HCEC 1CT (cell line): ENCODE measurements at regions not wholly inside any gene's neighbourhood (a gene's known extent, or its start where the extent isn't known, plus 50 kb on each side); places are given as distances from the start of the nearest gene placed in this dataset.
A peak's percentile ranks its signal among the peaks of the same experiment; 100 is the strongest.

Experiments used
- DNase-seq: peaks from one replicate; pipeline ENCODE4 v3.0.0-alpha.2; 2017

DNA sequence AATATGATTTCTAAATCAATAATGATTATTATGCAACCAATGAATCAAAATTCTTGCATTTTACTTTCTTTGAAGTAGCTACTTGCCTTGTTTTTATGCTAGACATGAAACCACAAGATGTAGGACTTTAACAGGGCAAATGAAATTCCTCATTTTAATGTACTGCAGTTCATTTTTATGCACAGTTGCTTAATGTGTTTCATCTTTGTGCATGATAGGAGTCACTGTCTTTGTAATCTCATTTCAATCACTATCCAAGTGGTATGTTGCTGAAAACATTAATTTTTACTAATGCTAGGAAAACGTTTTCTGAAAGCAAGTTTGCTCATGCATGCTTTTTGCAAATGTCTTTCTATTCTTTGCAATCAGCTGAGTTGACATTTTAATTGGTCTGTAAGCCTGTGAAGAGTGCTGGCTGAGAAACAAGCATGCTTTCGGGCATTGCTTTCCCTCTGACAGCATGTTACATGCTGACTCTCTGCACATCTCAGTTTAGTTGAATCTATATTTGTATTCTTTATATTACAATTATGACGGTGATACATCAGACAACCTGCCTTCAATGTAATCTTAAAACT, 535.0 kb upstream of the CDH18 start:
- no peak for DNase-seq

DNA sequence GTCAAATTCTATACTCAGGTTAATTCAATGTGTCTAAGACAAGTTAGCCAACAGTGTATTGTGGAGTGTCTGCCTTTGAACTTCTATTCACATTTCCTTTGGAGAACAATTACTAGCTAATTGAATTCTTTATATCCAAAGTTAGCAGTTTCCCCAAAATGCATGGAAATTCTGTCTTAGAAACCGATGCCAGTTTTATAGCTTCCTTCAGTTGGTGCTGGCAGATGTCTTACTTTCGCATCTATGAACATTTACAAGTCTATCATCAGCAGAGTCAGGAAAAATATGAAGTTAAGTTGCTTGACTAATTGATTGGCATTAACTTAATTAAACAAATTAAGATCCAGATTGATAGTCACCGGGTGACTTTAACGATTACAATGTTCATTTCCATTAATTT, 527.6 kb upstream of the CDH18 start:
- DNase-seq = no peak

DNA sequence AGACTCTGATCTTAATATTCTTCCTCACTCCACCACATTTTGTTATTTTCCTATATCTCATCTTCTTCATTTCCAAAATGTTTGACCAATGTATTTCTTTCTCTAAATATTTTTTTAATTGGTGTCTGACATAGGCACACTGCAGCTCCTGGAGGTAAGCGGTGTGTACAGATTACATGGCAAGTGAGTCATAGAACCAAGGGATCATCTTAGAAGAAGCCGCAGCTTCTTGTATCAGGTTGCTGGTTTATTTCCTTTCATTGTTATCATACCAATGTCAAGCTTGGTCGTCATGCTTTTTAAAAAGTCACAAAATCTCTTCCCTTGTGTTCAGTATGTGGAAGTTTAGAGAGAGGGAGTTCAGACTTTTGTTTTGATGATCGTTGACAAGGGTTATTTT, 526.1 kb upstream of the CDH18 start:
- peak; percentile 59 for DNase-seq

DNA sequence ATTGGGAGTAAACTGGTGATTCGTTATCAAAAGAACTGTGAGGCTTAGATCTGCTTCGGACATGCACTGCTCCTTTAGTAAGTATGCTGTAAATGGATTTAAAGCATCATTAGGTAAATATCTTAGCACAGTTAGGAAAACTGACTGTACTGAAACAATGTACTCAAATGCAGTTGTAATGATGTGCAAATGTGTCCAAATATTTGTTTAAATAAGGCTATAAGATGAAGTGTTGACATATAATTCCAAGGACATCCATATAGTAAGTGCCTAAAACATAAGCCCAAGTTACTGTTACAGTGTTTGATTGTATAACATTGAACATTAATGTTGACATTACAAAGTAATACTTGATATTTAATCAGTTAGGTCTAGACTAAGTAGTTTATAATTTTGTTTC, 512.5 kb upstream of the CDH18 start:
- no peak for DNase-seq

DNA sequence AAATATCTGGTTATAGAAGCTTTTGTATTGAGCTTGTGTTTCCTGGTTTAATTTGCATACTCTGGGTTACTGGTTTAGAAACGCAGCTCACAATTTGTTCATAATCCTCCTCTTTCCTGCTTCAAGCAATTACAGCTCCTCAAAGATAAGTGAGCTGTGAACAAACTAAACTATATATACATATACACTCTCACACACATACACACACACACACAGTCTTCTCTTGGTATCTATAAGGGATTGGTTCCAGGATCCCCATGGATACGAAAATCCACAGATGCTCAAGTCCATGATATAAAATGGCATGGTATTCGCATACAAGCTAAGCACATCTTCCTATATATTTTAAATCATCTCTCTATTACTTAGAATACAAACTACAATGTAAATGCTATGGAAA, 510.9 kb upstream of the CDH18 start:
- no peak for DNase-seq

DNA sequence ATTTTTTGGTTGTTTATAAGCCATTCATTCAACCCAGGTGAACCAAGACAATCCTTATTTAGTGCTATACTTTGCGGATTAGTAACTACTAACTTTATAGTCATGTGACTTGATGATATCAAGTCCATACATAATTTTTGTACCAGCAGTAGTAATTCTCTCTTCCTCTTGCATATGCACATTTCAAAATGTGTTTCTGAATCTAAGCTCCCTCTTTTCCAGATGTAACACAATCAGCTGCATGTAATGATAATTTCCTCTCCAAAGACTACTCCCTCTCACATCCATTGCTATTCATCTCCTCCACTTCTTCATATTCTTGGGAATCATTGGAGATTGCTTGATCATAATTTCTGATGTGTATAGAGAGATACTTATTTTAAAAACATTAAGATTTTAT, 510.1 kb upstream of the CDH18 start:
- DNase-seq = no peak

DNA sequence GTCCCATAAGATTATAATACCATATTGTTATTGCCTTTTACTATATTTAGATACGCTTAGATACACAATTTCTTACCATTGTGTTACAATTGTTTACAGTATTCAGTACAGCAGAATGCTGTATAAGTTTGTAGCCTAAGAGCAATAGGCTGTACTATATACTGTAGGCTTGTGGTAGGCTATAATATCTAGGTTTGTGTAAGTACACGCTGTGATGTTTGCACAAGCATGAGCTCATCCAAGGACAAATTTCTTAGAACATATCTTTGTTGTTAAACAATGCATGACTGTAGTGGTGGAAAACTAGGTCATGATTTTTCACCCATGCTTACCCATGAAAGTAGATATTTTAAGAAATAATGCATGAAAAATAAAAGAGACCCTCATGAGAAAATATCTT, 509.4 kb upstream of the CDH18 start:
- no peak for DNase-seq

DNA sequence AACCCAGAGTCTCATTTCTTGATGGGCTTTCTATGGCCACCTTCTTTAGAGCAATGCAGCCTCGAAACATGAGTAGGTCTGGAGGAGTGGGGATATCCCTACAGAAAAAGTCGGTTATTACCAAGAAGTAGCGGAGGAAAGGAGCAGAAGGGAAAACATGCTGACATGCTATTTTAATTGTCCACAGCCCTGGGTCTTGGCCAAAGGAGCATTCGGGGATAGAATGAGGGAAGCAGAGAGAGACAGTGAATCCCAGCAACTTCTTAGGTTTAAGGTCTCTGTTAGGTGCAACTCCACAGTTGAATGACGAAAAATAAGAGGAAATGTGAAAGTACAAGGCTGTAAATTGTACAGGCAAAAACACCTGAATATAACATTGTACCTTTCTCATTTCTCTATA, 506.7 kb upstream of the CDH18 start:
- DNase-seq = no peak

DNA sequence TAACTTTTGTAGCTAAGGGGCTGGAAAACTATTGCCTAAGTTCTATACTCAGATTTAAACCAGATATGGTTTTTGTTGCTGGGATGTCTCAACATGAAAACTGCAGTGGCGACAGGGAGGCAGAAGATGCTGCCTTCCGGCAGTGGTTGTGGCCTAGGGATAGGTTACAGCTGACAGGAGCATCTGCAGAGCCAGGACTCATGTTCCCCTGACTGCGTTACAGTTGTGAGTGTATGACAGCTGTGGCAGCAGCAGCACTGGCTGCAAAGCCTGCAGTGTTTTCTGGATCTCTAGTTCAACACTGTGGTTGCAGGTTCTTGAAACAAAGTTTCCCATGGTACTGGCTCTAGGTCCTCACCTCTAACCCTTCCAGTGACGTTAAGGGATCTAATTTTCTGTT, 498.8 kb upstream of the CDH18 start:
- DNase-seq = no peak

DNA sequence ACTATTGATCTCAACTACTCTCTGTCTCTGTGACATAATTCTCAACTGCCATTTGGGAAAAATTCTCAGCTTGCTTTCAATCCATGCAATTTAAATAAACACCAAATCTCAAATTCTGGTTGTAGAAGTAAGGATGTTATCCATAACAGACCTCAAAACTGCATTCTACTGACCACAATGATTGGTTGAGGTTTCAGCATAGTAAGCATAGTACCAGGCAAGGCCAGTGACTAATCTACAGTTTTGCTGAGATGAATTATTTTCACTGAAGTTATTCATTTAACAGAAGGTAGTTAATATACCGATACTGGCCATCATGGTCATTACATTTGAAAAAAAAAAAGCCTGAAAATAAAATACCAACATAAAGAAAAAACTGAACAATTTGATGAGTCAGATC, 488.0 kb upstream of the CDH18 start:
- peak; percentile 37 for DNase-seq

DNA sequence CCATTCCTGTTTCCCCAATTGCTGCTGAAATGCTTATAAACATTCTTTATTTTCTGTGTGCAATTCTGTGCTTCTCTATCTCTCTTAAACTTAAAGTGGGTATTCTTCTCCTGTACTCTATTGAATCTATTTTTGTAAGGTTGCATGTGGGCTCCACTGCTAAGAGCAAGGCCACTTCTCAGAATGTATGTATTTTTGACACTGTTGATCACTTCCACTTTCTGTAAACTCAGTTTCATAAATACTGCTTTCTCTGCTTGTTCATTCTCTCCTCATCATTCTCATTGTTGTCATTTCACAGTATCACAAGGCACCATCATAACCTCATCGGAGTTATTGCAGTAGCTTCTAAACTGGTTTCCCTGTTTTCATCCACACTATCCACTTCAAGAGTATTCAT, 483.0 kb upstream of the CDH18 start:
- no peak for DNase-seq

DNA sequence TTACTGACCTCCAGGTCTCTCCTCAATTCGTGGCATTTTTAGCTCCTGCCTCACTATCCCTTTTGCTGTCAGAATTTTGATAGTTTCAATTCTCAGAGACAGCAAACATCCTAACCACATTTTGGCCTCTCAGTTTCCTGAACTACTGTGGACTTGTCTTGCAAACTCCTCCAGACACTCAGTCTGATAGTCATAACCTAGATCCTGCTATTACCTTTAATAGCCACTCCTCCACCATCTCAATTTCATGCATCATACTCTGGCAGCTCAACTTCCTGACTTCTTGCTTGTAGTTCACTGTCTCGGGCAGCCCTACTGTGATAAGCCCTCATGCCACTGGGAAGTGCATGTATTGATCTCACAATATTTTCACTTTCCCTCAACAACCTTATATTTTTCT, 481.8 kb upstream of the CDH18 start:
- no peak for DNase-seq

DNA sequence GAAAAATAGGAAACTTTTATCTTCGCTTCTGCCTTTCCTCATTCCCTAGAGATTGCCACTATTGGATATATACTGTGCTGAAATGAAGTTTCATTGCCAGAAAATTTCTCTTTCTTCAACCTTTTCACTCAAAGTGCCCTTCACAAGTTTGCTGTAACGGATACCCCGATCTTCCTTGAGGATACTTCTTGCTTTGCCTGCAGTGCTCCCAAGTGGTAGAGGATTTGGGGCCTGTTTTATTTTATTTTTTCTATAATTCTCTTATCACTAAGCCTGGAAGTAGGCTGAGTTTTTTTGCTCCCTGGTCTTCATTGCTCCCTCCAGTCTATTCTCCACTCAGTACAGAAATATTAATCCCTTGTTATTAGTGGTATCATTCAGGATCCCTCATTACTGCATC, 481.4 kb upstream of the CDH18 start:
- DNase-seq = no peak

DNA sequence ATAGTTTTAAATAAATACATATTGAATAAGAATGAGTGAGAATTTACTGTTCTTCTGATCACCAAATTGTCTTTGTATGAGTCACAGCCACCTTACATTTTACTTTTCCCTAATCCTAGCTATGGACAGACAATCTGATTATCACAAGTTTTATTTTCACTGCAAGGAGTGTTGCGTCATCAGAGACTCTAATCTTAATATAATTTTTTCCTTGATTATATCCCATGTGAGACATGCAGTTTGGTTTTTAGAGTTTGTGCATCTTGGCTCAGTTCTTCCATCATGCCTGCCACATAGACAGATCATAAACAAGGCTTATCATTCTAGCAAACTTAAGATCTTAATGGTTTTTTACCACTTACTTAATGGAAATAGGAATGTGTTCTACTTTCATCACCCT, 478.5 kb upstream of the CDH18 start:
- no peak for DNase-seq

DNA sequence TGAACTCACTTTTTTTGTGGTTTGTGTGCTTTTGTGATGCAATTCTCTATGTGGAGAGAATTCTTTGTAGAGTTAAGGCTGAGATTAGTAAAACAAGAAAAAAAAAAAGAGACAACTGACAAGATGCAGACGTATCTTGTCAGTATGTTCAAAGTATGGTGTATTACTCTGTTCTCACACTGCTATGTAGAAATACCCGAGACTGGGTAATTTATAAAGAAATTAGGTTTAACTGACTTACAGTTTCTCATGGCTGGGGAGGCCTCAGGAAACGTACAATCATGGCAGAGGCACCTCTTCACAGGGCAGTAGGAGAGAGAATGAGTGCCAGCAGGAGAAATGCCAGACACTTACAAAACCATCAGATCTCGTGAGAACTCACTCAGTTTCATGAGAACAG, 475.2 kb upstream of the CDH18 start:
- DNase-seq = no peak

DNA sequence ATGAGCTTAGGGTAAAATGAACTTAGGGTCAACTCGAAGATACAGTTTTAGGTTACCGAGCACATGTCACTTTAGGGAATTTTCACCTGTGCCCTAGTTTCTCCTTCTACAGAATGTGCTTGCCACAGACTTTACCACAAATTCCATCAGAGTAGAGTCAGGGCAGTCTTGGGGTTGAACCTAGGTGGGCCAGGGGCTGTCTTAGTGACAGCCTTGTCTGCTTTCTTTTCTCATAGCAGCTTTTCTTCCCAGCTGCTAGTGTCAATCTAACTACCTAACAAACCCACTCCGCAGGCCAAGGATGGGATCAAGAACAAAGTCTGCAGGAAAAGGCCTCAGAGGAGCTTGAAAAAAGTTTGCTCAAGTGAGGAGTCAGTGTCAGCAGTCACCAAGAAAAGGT, 458.1 kb upstream of the CDH18 start:
- no peak for DNase-seq

DNA sequence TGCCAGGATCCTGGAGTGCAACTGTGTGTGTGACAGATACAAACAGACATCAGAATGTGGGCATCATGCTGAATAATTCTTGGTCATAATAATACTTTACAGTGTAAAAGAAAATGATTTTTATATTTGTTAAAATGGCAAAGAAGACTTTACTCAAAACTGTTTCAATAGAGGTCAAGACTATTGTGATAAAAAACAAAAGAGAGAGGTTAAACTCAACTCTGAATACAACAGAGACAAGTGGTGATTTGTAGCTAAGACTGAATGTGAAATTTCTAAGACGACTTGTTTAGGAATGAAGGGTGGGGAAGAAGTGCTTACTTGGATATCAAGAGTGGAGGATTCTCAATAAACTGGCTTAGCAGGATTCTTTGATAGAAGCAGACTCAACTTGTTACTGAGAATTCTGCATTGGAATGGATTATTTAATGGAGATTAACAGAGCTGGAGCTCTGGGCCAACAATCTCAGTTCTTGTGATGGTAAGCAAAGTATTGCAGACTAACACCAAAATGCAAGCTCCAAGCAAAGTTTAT, 457.4 kb upstream of the CDH18 start:
- DNase-seq = no peak

DNA sequence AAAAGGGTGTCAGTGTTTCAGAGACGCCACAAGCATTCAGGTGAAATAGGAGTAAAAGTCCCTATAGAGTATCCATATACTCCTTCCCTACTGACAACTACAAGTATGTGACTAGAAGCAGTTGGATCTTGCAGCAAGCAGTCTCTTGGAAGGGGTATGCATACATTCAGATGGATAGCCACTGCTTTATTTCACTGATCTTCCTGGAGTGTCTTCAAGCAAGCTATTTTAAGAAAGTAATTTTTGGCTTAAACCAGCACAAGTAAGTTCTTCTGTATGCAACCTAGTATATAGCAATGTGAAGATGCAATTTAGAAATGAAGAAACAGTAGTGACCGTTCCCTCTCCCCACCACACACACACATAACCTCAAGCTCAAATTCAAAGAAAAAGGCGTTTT, 446.8 kb upstream of the CDH18 start:
- no peak for DNase-seq

DNA sequence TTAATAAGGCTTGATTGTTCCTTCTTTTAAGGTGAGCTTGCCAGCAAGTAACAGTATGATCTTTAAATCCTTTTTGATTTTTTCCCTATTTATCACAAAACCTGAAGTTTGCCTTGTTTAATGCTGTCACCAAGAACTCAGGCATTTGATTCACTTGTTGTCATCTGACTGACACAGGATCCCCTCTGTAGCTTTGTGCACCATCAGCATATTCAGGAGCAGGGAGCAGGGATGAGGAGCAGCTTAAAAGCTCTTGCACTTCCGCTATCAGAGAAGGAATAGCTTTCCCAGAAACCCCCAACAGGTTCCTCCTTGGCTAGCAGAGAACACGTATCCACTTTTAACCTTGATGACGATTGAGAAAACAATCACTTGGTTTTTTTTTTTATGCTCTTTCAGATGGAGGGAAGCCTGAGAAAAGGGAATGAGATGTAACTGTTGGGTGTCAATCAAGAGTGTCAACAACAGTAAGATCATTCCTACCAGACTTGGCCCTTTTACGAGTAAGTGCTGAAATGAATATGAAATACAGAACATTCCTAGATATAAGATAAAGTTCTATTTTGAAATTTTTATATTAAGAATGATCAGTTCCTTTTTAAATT, 433.1 kb upstream of the CDH18 start:
- DNase-seq = peak; percentile 4
